GM12873 (cell line): ENCODE measurements at regions not wholly inside any gene's neighbourhood (a gene's known extent, or its start where the extent isn't known, plus 50 kb on each side); places are given as distances from the start of the nearest gene placed in this dataset.

Experiments
- CTCF ChIP-seq: IDR thresholded peaks from 2 replicates; pipeline ENCODE4 v1.5.1; 2012; ENCODE audit warnings: low read depth, mild to moderate bottlenecking, moderate library complexity, low read length, control low read depth; ENCODE audit not compliant: insufficient read depth; ENCODE audit errors: missing control alignments

DNA sequence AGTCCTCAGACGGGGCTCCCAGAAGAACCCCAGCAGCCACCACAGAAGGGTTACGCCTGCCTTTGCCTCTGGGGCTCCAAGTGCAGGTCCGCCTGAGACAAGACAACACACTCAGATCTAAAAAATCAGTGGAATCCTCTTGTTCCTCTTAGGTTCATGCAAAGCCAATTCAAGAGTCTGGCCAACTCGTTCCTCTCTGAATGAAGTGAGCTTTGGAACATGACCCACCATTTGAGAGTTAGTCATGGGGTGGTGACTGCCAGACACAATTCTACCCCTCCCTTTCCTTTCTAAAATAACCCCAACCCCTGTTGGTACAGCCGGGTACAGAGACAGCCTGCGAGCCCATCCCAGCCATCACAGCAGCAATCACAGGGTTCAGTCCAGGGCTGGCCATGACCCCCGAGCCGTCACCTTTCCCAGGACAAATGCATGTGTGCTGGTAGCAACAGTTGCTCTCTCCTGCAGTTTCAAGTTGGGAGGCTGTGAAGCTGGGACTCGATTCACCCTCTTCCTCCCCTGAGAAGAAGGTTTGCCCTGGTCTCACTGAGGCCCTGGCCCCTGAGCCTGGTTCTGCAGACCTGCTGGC is 183.1 kb upstream of the SH3BP4 start:
- TF ChIP-seq CTCF: no peak

- TF ChIP-seq CTCF: no peak
Observed at GRCh38 chr2:234765279-234765678, 186.5 kb upstream of the SH3BP4 start.

DNA sequence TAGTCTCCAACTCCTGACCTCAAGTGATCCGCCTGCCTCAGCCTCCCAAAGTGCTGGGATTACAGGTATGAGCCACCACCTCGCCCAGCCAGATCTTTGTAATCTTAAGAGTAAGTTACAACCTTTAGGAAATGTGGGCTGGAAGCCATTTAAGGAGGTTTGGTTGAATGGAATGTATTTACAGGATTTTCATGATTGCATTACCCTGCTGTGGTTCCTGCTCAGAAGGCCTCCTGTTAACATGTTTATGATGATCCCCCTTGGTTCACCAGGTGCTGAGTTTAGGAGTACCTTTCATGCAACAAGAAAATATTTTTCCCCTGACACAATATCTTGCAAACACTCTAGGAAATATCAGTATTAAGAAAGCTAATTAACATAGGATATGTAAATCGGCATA is 187.4 kb upstream of the SH3BP4 start:
- no peak for TF ChIP-seq CTCF

DNA sequence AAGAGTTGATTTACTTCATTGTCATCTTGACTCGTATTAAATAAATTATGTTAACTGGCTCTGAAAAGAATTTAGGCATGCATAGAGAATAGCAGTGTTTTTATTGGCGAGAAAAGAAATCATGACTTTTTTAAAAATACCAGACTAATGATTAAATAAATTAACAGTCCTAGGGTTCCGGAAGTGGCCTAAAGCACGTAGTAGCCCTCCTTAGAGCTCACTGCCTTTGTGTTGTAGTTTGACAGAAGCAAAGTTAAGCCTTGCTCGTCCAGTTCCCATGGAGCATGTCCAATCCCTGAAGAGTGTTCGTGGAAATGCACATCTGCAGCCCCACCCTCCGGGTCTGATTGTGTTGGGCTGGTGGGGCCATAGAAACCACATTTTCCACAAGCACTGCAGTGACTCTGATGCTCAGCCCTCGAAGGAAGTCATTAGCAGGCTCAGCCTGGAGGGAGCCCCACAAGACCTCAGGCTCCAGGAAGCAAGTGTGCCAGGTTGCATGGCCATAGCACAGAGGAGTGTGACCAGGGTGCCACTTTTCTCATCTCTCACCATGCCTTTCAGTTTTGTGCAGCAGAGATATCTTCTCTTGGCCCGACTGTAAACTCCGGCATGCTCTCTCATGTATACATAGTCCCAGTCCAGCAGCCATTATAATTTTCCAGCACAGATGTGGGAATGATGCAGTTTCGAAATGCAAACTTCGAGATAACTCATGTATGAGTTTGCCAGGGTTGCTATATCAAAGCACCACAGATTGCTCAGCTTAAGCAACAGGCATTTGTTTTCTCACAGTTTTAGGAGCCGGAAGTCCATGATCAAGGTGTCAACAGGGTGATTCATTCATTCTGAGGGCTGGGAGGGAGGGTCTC is 188.6 kb upstream of the SH3BP4 start:
- no peak for TF ChIP-seq CTCF

- no peak for TF ChIP-seq CTCF
Observed at GRCh38 chr2:234761910-234762309, 189.9 kb upstream of the SH3BP4 start.

DNA sequence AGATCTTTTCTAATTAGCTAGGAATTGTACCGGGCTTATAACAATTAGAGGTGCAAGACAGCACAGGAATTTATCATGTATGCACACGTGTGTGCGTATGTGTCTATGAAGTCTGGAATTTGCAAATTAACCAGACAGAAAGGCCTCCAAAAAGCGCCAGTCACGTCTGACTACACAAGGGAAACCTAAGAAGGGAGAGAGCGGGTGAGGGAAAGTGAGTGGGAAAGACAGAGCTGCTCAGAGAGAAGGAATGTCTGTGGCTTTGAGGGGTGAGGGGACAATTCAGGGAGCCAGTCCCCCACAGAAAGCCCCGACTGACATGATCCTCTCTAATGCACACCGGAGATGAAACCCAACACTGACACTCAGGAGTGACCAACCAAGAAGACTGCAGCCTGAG is 197.7 kb upstream of the SH3BP4 start:
- no peak for TF ChIP-seq CTCF

DNA sequence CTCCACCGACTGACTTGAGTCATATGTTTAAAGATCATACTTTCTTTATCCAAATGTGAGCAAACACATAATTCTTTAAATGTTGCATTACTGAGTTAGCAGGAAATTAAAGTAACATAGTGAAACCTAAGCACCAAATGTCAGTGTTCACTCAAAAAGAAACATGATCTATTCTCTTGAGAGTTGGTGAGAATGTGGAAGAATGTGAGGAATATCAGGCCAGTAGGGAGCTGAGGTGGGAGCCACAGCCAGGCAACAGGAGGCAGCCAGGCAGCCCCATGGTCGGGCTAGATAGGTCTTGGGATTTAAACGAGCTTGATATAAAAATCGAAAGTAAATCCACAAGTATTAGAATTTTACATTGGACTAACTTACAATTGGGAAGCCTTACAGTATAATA is 198.1 kb upstream of the SH3BP4 start:
- TF ChIP-seq CTCF: no peak
